Suppressor macrophage treated with lipopolysaccharide for 1 hour (primary cell): ENCODE measurements at regions not wholly inside any gene's neighbourhood (a gene's known extent, or its start where the extent isn't known, plus 50 kb on each side); places are given as distances from the start of the nearest gene placed in this dataset.
A peak's percentile ranks its signal among the peaks of the same experiment; 100 is the strongest.
"Not testable (repeated sequence)": the region's sequence is repeated elsewhere in the genome, so short reads cannot be mapped to it uniquely, and the experiment has no call there.

Experiments used
- DNase-seq, 3 donors: peaks; one replicate each; pipeline ENCODE4 v3.0.0-alpha.2; 2020 to 2022

GRCh38 chr5:130954336-130954735 lies 210.7 kb downstream of the HINT1 start:
- no peak for DNase-seq

DNA sequence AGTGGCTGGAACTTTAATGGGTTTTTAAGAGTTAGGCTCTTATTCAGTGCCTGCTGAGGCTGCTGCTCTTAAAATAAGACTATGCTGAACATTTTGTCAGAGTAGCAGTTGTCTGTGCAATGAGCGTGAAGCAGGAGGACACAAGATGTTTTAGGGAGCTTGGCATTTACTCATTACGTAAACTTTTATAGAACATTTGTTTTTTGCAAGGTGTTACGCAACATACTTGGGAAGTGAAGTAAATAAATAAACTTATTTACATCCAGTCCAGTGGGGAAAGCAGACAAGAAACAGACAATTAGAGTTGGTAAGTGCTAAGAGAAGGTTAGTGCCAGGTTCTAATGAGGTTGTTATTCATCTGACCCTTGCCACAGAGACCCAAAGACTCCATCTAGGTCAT lies 226.0 kb downstream of the HINT1 start:
- peak in 1 of 3 donors; percentile 1 for DNase-seq

- no peak for DNase-seq
Observed at GRCh38 chr5:130937046-130937445, 228.0 kb downstream of the HINT1 start.

DNA sequence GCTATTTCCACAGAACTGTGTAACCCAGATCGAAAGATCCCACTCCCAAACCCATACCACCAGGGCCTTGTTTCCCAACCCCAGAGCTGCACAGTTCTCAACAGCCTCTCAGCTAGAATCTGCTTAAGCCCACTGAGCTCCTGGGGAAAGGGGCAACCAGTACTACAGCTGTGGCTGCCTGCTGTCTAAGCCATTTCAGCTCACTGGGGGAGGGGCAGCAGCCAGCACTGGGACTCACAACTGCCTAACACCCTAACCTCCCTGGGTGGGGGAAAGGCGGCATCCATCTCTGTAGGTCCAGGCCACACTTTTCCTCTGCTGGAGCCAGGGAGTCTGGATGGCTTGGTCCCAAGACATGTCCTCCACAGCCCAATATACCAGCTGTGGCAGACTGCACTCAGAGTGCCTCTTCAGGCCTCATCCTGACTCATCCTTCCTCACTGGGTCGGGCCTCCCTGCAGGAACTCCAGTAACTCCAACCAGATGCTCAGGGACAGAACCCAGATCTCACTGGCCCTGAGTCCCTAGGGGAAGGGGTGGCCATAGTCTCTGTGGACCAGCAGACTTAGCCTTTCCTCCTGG lies 241.4 kb downstream of the HINT1 start:
- DNase-seq: no peak

DNA sequence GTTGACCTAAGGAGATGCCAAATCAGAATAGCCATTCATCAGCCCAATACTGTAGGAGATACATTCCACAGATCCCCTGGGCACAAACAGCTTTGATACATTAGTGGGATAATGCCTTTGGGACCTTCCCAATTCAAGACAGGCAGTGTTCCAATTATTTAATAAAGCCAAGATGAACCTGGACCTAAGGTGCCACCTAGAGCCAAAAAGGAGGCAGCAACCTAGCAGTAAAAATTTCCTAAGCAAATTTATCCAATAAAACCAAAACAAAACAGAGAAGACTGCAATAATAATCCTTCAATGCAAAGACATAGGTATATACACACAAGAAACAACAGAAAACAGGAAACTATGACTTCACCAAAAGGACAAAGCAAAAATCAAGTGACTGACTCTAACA lies 253.0 kb downstream of the HINT1 start:
- DNase-seq: peak in 1 of 3 donors; percentile 2

DNA sequence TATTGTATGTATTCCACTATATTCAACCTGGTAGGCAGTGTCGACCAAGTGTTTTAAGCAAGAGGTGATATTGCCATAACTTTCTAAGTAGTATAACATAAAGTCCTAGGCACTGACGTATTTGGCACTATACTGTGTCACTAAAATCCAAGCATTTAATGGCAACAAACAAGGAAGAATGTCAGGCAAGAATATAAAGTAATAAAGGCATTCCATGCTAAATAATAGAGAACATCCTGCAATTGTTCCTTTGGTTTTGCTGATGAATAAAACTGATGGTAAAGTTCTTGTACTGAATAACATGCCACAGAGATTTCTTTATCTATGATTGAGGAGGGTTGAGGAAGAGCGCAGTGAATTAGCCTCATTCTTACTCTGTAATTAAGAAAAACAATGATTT lies 256.9 kb downstream of the HINT1 start:
- DNase-seq: no peak

DNA sequence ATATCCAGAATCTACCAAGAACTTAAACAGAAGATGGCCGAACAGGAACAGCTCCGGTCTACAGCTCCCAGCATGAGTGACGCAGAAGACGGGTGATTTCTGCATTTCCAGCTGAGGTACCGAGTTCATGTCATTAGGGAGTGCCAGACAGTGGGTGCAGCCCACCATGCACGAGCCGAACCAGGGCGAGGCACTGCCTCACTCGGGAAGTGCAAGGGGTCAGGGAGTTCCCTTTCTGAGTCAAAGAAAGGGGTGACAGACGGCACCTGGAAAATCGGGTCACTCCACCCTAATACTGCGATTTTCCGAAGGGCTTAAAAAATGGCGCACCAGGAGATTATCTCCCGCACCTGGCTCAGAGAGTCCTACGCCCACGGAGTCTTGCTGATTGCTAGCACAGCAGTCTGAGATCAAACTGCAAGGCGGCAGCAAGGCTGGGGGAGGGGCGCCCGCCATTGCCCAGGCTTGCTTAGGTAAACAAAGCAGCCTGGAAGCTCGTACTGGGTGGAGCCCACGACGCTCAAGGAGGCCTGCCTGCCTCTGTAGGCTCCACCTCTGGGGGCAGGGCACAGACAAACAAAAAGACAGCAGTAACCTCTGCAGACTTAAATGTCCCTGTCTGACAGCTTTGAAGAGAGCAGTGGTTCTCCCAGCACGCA lies 267.4 kb downstream of the HINT1 start:
- not testable (repeated sequence) for DNase-seq

GRCh38 chr5:130897181-130897536 lies 267.9 kb downstream of the HINT1 start:
- not testable (repeated sequence) for DNase-seq

- DNase-seq: no peak
Observed at GRCh38 chr5:130896636-130897035, 268.4 kb downstream of the HINT1 start.

- peak in 2 of 3 donors; percentile 25 to 26 for DNase-seq
Observed at GRCh38 chr5:130893006-130893405, 272.1 kb downstream of the HINT1 start.

DNA sequence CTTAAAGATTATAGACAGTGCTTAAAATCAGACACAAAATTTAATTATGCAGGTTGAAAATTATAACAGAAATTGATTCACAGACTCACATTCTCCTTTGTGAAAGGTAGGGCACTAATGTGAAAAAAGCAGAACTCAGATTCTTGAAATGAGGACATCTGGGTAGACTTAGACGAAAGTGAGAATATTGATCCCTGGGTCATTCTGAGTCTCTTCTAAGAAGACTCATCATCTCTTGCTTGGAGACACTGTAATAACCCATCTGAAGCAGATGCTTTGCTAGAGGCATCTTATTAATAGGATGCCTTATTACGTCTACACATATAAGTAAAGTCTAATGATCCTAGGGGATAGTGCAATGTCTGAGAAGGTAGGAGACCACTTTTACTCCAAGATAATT lies 274.4 kb downstream of the HINT1 start:
- DNase-seq: no peak

DNA sequence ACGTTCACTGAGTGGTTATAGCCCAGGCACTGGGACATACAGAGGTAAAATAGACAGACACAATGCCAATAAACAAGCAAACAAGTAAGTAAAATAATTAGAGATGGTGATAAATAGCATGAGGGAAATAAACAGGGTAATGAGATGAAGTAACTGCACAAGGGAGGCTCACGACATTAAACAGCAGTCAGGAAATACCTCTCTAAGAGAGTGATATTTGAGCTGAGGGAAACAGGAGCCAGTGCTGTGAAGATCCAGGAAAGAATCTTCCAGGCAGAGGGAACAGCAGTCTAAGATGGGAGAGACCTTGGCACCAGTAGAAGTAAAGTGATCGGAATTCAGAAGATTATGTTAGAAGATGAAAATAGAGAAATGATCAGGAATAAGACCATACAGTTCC lies 279.4 kb downstream of the HINT1 start:
- no peak for DNase-seq

DNA sequence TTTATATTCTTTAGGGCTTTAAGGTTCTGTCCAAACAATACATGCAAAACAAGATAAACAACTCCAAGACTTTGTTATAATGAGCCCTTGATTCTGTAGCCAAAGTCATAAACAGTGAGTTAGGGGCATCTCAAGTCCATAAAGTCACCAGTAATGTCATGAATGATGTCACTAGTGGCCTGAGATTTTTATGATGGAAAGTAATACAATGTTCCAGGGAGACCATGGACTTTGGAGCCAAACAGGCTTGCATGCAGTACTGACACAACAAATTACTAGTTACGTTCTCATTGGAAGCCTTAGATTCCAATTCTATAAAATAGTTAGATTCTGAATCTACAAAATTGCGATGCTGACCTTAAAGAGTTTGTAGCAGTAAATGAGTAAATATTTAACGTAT lies 280.0 kb downstream of the HINT1 start:
- DNase-seq: no peak

GRCh38 chr5:130884023-130884422 lies 281.0 kb downstream of the HINT1 start:
- no peak for DNase-seq

GRCh38 chr5:130875656-130876055 lies 289.4 kb downstream of the HINT1 start:
- DNase-seq: no peak

DNA sequence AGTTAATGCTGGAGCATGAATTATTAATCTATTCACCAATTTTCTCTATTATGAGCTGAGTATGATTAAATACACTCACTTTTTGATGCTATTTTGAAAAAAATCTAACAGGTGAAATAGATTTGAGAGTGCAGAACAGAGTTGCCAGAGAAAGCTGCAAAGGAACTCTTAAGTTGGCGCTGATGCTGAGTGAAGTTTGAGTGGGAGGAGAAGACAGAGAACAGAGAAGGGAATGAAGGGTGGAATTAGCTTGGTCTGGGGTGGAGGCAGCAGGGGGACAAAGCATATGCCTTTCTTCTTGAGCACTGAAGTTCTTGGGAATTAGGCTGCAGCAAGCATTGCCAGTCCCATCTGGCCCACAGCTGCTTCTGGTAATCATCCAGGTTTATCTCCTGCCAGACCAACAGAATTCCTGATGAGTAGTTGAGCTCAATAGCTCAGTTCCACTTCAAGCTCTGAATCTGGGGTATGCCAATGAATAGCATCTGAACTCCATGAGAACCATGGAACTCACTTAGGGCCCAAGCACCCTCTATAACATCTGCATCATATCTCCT lies 290.1 kb downstream of the HINT1 start:
- DNase-seq: no peak

GRCh38 chr5:130871346-130872086 lies 293.5 kb downstream of the HINT1 start:
- DNase-seq: peak; percentile 62 to 69 (median 63)

- DNase-seq: no peak
Observed at GRCh38 chr5:130870691-130871090, 294.4 kb downstream of the HINT1 start.

GRCh38 chr5:130868186-130868840 lies 296.7 kb downstream of the HINT1 start:
- DNase-seq: no peak

DNA sequence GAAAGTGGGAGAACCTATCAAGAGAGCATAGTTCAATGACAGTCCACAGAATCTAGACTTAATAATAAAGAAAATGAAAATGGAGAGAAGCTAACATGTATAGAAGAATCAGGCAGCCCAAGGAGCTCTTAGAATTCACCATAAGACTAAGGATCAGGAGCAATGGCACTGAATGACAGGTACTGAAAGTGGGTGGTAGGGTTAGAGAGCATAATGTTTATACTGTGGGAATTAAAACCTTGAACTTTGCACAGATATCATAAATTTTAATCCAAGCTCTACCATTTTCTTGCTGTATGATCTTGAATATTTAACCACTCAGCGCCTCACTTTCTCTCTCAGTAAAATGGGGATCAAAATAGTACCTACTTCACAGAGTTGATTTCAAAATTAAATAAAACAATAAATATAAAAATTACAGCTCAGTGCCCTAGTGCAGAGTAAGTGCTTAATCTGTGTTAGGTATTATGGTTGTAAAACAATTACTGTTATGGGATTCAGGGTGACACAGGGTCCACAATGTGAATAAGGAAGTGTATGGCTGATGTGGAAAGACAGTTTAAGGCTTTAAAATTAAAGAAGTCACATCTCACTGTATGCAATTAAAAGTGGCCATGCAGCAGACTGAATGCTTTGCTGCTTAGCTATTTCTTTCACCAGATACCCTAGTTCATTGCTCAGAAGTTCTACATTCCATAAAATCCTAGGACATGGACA lies 319.8 kb downstream of the HINT1 start:
- no peak for DNase-seq

- peak in 2 of 3 donors; percentile 19 to 23 for DNase-seq
Observed at GRCh38 chr5:130836729-130837649, 328.1 kb downstream of the HINT1 start.
